ENCODE measurements at regions not wholly inside any gene's neighbourhood (a gene's known extent, or its start where the extent isn't known, plus 50 kb on each side); places are given as distances from the start of the nearest gene placed in this dataset.

- TF ChIP-seq EP300 (IDR thresholded peaks at IDR 0.05): no peak
- TF ChIP-seq POLR2A (IDR thresholded peaks at IDR 0.05): no peak
Measured at GRCh38 chr9:119071636-119072035, 297.6 kb downstream of the BRINP1 start.
